Liver (tissue), 7 donors: ENCODE measurements at regions not wholly inside any gene's neighbourhood (a gene's known extent, or its start where the extent isn't known, plus 50 kb on each side); places are given as distances from the start of the nearest gene placed in this dataset.

Experiments used
- DNase-seq: peaks from one replicate; pipeline ENCODE4 v3.0.0-alpha.2; 2017; ENCODE audit warnings: low spot score
- H3K27ac ChIP-seq, 2 donors: one replicate each; pipeline ENCODE4 v1.7.0; 2013; ENCODE audit warnings: inconsistent platforms in 2 of 2, low read length in 2 of 2, control low read depth in 1 of 2, low read depth in 1 of 2, mild to moderate bottlenecking in 1 of 2
- H3K27me3 ChIP-seq, 4 donors: one replicate each; pipeline versions ENCODE4 v1.6.1 to v1.7.0; 2013; ENCODE audit warnings: low read length in 3 of 4, inconsistent platforms in 1 of 4, mild to moderate bottlenecking in 1 of 4, moderate library complexity in 1 of 4; ENCODE audit not compliant: control insufficient read depth in 4 of 4, insufficient read depth in 4 of 4
- H3K36me3 ChIP-seq, 4 donors: one replicate each; pipeline versions ENCODE4 v1.6.1 to v1.7.0; 2013; ENCODE audit warnings: low read length in 3 of 4, mild to moderate bottlenecking in 3 of 4, low read depth in 1 of 4, moderate library complexity in 1 of 4; ENCODE audit not compliant: control insufficient read depth in 4 of 4, insufficient read depth in 3 of 4
- H3K4me1 ChIP-seq, 4 donors: one replicate each; pipeline versions ENCODE4 v1.6.1 to v1.7.0; 2013; ENCODE audit warnings: low read length in 3 of 4, mild to moderate bottlenecking in 3 of 4, moderate library complexity in 1 of 4; ENCODE audit not compliant: control insufficient read depth in 4 of 4, insufficient read depth in 4 of 4
- H3K4me3 ChIP-seq, 3 donors: one replicate each; pipeline versions ENCODE4 v1.6.1 to v1.7.0; 2013; ENCODE audit warnings: low read length in 3 of 3, control low read depth in 1 of 3, low read depth in 1 of 3, mild to moderate bottlenecking in 1 of 3
- H3K9ac ChIP-seq, 2 donors: one replicate each; pipeline ENCODE4 v1.7.0; 2013; ENCODE audit warnings: low read length in 2 of 2, mild to moderate bottlenecking in 2 of 2, moderate library complexity in 2 of 2, control low read depth in 1 of 2, low read depth in 1 of 2
- H3K9me3 ChIP-seq, 4 donors: one replicate each; pipeline versions ENCODE4 v1.6.1 to v1.7.0; 2013; ENCODE audit warnings: low read length in 3 of 4; ENCODE audit not compliant: control insufficient read depth in 4 of 4
- ATF3 ChIP-seq: IDR thresholded peaks from 2 replicates; pipeline ENCODE4 v1.6.1; 2016; ENCODE audit warnings: antibody characterized with exemption
- EGR1 ChIP-seq, 2 donors: IDR thresholded peaks; 2 replicates each; pipeline ENCODE4 v1.6.1; 2016 to 2018; ENCODE audit warnings: antibody characterized with exemption in 2 of 2, low read depth in 2 of 2
- FOXA1 ChIP-seq: IDR thresholded peaks from 2 replicates; pipeline ENCODE4 v1.6.1; 2016; ENCODE audit warnings: antibody characterized with exemption
- FOXA2 ChIP-seq: IDR thresholded peaks from 2 replicates; pipeline ENCODE4 v1.6.1; 2016; ENCODE audit warnings: antibody characterized with exemption
- GABPA ChIP-seq, 2 donors: IDR thresholded peaks in 1 of 2; conservative IDR thresholded peaks in 1 of 2; 2 replicates each; pipeline ENCODE4 v1.6.1; 2016; ENCODE audit warnings: antibody characterized with exemption in 2 of 2, mild to moderate bottlenecking in 1 of 2, moderate library complexity in 1 of 2
- HNF4A ChIP-seq, 2 donors: conservative IDR thresholded peaks; 2 replicates each; pipeline ENCODE4 v1.6.1; 2016; ENCODE audit warnings: antibody characterized with exemption in 2 of 2, mild to moderate bottlenecking in 2 of 2
- HNF4G ChIP-seq: IDR thresholded peaks from 2 replicates; pipeline ENCODE4 v1.6.1; 2016; ENCODE audit warnings: antibody characterized with exemption
- JUND ChIP-seq, 2 donors: IDR thresholded peaks; 2 replicates each; pipeline ENCODE4 v1.6.1; 2016; ENCODE audit warnings: antibody characterized with exemption in 2 of 2
- NR2F2 ChIP-seq: IDR thresholded peaks from 2 replicates; pipeline ENCODE4 v1.6.1; 2016; ENCODE audit warnings: antibody characterized with exemption
- RAD21 ChIP-seq, 2 donors: IDR thresholded peaks; 2 replicates each; pipeline ENCODE4 v1.6.1; 2016; ENCODE audit warnings: antibody characterized with exemption in 2 of 2, mild to moderate bottlenecking in 2 of 2
- REST ChIP-seq: IDR thresholded peaks from 2 replicates; pipeline ENCODE4 v1.6.1; 2016; ENCODE audit warnings: antibody characterized with exemption, mild to moderate bottlenecking
- RXRA ChIP-seq, 2 donors: IDR thresholded peaks; 2 replicates each; pipeline ENCODE4 v1.6.1; 2017 to 2018; ENCODE audit warnings: antibody characterized with exemption in 2 of 2, mild to moderate bottlenecking in 1 of 2
- SP1 ChIP-seq: IDR thresholded peaks from 2 replicates; pipeline ENCODE4 v1.6.1; 2018; ENCODE audit warnings: antibody characterized with exemption, mild to moderate bottlenecking
- TAF1 ChIP-seq: conservative IDR thresholded peaks from 2 replicates; pipeline ENCODE4 v1.6.1; 2016; ENCODE audit warnings: antibody characterized with exemption, mild to moderate bottlenecking
- YY1 ChIP-seq: IDR thresholded peaks from 2 replicates; pipeline ENCODE4 v1.6.1; 2016; ENCODE audit warnings: antibody characterized with exemption, mild to moderate bottlenecking
- WGBS: extraction: QIAGEN DNeasy Blood & Tissue Kit; methylation state at CpG from one replicate; pipeline ENCODE4 v1.1.7; 2013; 5-methylcytosine and 5-hydroxymethylcytosine counted together
- TF ChIP-seq, protein P1 (sequence below): IDR thresholded peaks from 2 replicates; pipeline ENCODE4 v1.6.1; 2016; ENCODE audit warnings: antibody characterized with exemption
- donor health status: healthy.
- donor health status: healthy.
- donor health status: healthy.
- donor health status: healthy.

- Histone ChIP-seq H3K4me3 (no peak overlapping the region), H3K36me3 (no peaks in the 10 kb centered on the region), H3K9ac (no peak overlapping the region), H3K27me3 (no peaks in the 10 kb centered on the region), H3K27ac (no peak overlapping the region), H3K4me1 (no peaks in the 10 kb centered on the region), H3K9me3 (no peaks in the 10 kb centered on the region)
- no peak for DNase-seq
- 93% methylated on average over 19 of the region's 19 CpGs for WGBS
- TF ChIP-seq ATF3 (no peak), RXRA (IDR thresholded peaks at IDR 0.05) (no peak), HNF4G (no peak), TAF1 (no peak), FOXA2 (no peak), EGR1 (IDR thresholded peaks at IDR 0.05; ENCODE audit: low read depth in 2 of 2) (no peak), HNF4A (conservative IDR thresholded peaks at IDR 0.05) (no peak), YY1 (no peak), GABPA (IDR thresholded peaks at IDR 0.05 in 1 of 2, conservative IDR thresholded peaks at IDR 0.05 in 1 of 2) (no peak), FOXA1 (no peak), REST (no peak), JUND (IDR thresholded peaks at IDR 0.05) (no peak), RAD21 (IDR thresholded peaks at IDR 0.05) (no peak)
- TF ChIP-seq, protein P1, sequence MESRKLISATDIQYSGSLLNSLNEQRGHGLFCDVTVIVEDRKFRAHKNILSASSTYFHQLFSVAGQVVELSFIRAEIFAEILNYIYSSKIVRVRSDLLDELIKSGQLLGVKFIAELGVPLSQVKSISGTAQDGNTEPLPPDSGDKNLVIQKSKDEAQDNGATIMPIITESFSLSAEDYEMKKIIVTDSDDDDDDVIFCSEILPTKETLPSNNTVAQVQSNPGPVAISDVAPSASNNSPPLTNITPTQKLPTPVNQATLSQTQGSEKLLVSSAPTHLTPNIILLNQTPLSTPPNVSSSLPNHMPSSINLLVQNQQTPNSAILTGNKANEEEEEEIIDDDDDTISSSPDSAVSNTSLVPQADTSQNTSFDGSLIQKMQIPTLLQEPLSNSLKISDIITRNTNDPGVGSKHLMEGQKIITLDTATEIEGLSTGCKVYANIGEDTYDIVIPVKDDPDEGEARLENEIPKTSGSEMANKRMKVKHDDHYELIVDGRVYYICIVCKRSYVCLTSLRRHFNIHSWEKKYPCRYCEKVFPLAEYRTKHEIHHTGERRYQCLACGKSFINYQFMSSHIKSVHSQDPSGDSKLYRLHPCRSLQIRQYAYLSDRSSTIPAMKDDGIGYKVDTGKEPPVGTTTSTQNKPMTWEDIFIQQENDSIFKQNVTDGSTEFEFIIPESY = no peak
Observed at GRCh38 chr6:169969372-169970099, 218.1 kb downstream of the ERMARD start.

GRCh38 chr6:169968541-169969270 lies 217.3 kb downstream of the ERMARD start:
- Histone ChIP-seq H3K4me3 (no peak overlapping the region), H3K27ac (no peak overlapping the region), H3K9me3 (no peaks in the 10 kb centered on the region), H3K36me3 (no peaks in the 10 kb centered on the region), H3K9ac (no peak overlapping the region), H3K4me1 (no peaks in the 10 kb centered on the region), H3K27me3 (no peaks in the 10 kb centered on the region)
- 79% methylated on average over 15 of the region's 15 CpGs for WGBS
- no peak for DNase-seq
- TF ChIP-seq HNF4A (conservative IDR thresholded peaks at IDR 0.05) (no peak), GABPA (IDR thresholded peaks at IDR 0.05 in 1 of 2, conservative IDR thresholded peaks at IDR 0.05 in 1 of 2) (no peak), JUND (IDR thresholded peaks at IDR 0.05) (no peak), TAF1 (no peak), FOXA1 (no peak), NR2F2 (no peak), YY1 (no peak), HNF4G (no peak), ATF3 (no peak), REST (no peak), SP1 (no peak), FOXA2 (no peak)
- TF ChIP-seq, protein P1 = no peak
